AG09319 (cell line): ENCODE measurements at regions not wholly inside any gene's neighbourhood (a gene's known extent, or its start where the extent isn't known, plus 50 kb on each side); places are given as distances from the start of the nearest gene placed in this dataset.

Source experiments
- DNase-seq: peaks from one replicate; pipeline ENCODE4 v3.0.0-alpha.2; 2010; ENCODE audit warnings: low read depth; ENCODE audit errors: extremely low read depth
- TF ChIP-seq, protein P1 (sequence below): IDR thresholded peaks from 2 replicates; pipeline ENCODE4 v1.5.1; 2011; ENCODE audit warnings: low read depth, mild to moderate bottlenecking, inconsistent platforms, low read length, moderate library complexity

- DNase-seq = no peak
- TF ChIP-seq, protein P1, sequence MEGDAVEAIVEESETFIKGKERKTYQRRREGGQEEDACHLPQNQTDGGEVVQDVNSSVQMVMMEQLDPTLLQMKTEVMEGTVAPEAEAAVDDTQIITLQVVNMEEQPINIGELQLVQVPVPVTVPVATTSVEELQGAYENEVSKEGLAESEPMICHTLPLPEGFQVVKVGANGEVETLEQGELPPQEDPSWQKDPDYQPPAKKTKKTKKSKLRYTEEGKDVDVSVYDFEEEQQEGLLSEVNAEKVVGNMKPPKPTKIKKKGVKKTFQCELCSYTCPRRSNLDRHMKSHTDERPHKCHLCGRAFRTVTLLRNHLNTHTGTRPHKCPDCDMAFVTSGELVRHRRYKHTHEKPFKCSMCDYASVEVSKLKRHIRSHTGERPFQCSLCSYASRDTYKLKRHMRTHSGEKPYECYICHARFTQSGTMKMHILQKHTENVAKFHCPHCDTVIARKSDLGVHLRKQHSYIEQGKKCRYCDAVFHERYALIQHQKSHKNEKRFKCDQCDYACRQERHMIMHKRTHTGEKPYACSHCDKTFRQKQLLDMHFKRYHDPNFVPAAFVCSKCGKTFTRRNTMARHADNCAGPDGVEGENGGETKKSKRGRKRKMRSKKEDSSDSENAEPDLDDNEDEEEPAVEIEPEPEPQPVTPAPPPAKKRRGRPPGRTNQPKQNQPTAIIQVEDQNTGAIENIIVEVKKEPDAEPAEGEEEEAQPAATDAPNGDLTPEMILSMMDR = peak; percentile 76
Observed at GRCh38 chr9:107137495-107138202, 145.4 kb upstream of the RAD23B start.

DNA sequence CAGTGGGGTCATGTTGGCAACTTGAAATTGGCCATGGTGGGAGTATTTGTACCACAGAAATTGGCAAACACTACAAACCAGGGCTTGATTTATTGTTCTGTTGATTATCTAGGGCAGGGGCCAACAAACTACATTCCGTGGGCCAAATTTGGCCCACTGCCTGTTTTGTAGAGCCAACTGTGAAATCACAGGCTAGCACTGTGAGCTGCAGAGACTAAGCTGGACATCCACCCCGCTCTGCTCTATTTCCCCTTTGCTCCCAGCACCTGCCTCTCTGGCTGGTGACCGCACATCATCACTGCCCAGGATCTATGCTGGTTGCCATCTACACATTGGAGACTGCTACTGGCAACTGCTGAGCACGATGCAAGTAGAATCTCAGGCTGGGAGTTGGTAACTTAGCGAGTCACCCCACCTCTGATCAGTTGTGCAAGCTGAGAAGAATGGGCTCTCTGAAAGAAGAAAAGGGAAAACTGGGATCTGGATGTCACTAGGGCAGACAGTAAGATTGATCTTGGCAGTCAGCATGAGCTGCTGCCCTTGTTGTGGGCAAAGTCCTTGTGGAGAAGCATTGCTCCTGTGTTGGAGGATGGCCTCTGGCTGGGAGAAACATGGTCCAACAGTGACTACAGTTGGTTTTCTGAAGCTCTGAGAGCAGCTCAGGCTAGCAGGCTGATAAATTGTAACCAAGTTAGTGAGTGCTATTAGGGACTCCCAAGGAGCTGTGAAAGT is 144.7 kb upstream of the RAD23B start:
- no peak for DNase-seq
- TF ChIP-seq, protein P1 = no peak

- TF ChIP-seq, protein P1 = peak; percentile 7
- DNase-seq = no peak
Observed at GRCh38 chr9:107141967-107142366, 141.1 kb upstream of the RAD23B start.

GRCh38 chr9:107142430-107142829 is 140.6 kb upstream of the RAD23B start:
- DNase-seq = no peak
- TF ChIP-seq, protein P1 = no peak

GRCh38 chr9:107142896-107143603 is 140.0 kb upstream of the RAD23B start:
- TF ChIP-seq, protein P1 = no peak

DNA sequence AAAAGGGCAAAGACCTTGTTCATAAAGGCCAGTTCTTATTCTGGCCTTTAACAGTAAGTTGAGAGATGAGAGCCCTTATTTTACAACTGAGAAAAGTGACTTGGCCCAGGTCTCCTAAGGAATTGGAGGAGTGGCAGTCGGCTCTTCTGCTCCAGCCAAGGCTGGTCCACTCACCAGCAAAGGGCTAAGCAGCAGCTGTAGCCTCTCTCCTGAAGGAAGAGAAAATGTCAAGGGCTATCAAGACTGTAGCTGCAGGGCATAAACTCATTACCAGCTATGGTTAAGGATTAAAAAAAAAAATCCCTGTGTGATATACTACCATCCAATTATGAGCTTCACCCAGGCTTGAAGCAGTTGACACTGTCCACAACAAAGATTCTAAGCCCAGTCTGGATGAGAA is 138.6 kb upstream of the RAD23B start:
- TF ChIP-seq, protein P1 = no peak
- no peak for DNase-seq

More at GRCh38 chr9:107142896-107143603, 140.0 kb upstream of the RAD23B start:
- DNase-seq = no peak

- DNase-seq = no peak
- TF ChIP-seq, protein P1 = no peak
Observed at GRCh38 chr9:107147134-107147533, 135.9 kb upstream of the RAD23B start.
